ENCODE measurements at regions not wholly inside any gene's neighbourhood (a gene's known extent, or its start where the extent isn't known, plus 50 kb on each side); places are given as distances from the start of the nearest gene placed in this dataset.

GRCh38 chr4:133424605-133425004 lies 275.5 kb downstream of the PCDH10 start (continued):
- TF ChIP-seq REST (IDR thresholded peaks at IDR 0.05) (no peak), FOXA2 (IDR thresholded peaks at IDR 0.05) (no peak)

- Histone ChIP-seq H3K4me1 (ENCODE audit: control insufficient read depth in 4 of 4, insufficient read depth in 4 of 4, low read length in 3 of 4) (no peaks in the 10 kb centered on the region), H3K36me3 (ENCODE audit: control insufficient read depth in 4 of 4, insufficient read depth in 3 of 4, low read depth in 1 of 4, low read length in 3 of 4) (no peaks in the 10 kb centered on the region), H3K27me3 (ENCODE audit: control insufficient read depth in 4 of 4, insufficient read depth in 4 of 4, low read length in 3 of 4) (no peaks in the 10 kb centered on the region), H3K27ac (ENCODE audit: low read depth in 1 of 2, low read length in 2 of 2) (no peak overlapping the region), H3K9ac (ENCODE audit: low read depth in 1 of 2, low read length in 2 of 2) (no peak overlapping the region), H3K9me3 (ENCODE audit: control insufficient read depth in 4 of 4, low read length in 3 of 4) (no peaks in the 10 kb centered on the region), H3K4me3 (ENCODE audit: low read depth in 1 of 3, low read length in 3 of 3) (no peak overlapping the region)
- no peak for DNase-seq (ENCODE audit: low spot score)
- TF ChIP-seq FOXA1 (IDR thresholded peaks at IDR 0.05) (no peak), HNF4G (IDR thresholded peaks at IDR 0.05) (no peak), RXRA (IDR thresholded peaks at IDR 0.05) (no peak), ZBTB33 (IDR thresholded peaks at IDR 0.05) (no peak), REST (IDR thresholded peaks at IDR 0.05) (no peak), JUND (IDR thresholded peaks at IDR 0.05) (no peak), SP1 (IDR thresholded peaks at IDR 0.05) (no peak), MAX (IDR thresholded peaks at IDR 0.05) (no peak), NR2F2 (IDR thresholded peaks at IDR 0.05) (no peak), ATF3 (IDR thresholded peaks at IDR 0.05) (no peak), YY1 (IDR thresholded peaks at IDR 0.05) (no peak), GABPA (IDR thresholded peaks at IDR 0.05 in 1 of 2, conservative IDR thresholded peaks at IDR 0.05 in 1 of 2) (no peak), EGR1 (IDR thresholded peaks at IDR 0.05; ENCODE audit: low read depth in 2 of 2) (no peak), HNF4A (conservative IDR thresholded peaks at IDR 0.05) (no peak), TAF1 (conservative IDR thresholded peaks at IDR 0.05) (no peak), FOXA2 (IDR thresholded peaks at IDR 0.05) (no peak)
- 54% methylated on average over 2 of the region's 2 CpGs for WGBS
These were observed 254.8 kb downstream of the PCDH10 start for GRCh38 chr4:133403913-133404312.
